ENCODE measurements at regions not wholly inside any gene's neighbourhood (a gene's known extent, or its start where the extent isn't known, plus 50 kb on each side); places are given as distances from the start of the nearest gene placed in this dataset.

- no peak for DNase-seq
Measured at GRCh38 chr12:89087876-89088275, 264.4 kb downstream of the DUSP6 start.

GRCh38 chr12:89087149-89087825 is 265.0 kb downstream of the DUSP6 start:
- DNase-seq = no peak

- no peak for DNase-seq
Measured at GRCh38 chr12:89085421-89085820, 266.9 kb downstream of the DUSP6 start.

- DNase-seq = no peak
Measured at GRCh38 chr12:89084751-89085150, 267.6 kb downstream of the DUSP6 start.

DNA sequence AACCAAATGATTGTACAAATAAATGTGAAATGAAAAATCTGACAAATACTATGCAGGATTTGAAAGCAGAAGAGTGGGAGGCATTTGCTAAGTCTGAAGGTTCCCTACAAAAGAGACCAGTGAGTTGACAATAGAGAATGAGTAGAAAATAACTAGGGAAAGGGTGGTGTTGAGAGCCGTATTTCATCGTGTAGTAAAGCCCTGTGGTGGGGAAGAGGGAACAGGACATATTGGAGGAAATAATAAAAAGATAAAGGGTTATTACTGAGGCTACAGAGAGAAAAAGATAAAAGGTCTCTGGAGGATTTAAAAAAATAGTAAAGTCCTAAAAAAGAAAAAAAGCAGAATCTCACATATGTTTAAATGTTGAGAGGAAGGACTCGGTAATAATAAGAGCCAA is 268.8 kb downstream of the DUSP6 start:
- no peak for DNase-seq

- no peak for DNase-seq
Measured at GRCh38 chr12:89082370-89082753, 269.9 kb downstream of the DUSP6 start.

DNA sequence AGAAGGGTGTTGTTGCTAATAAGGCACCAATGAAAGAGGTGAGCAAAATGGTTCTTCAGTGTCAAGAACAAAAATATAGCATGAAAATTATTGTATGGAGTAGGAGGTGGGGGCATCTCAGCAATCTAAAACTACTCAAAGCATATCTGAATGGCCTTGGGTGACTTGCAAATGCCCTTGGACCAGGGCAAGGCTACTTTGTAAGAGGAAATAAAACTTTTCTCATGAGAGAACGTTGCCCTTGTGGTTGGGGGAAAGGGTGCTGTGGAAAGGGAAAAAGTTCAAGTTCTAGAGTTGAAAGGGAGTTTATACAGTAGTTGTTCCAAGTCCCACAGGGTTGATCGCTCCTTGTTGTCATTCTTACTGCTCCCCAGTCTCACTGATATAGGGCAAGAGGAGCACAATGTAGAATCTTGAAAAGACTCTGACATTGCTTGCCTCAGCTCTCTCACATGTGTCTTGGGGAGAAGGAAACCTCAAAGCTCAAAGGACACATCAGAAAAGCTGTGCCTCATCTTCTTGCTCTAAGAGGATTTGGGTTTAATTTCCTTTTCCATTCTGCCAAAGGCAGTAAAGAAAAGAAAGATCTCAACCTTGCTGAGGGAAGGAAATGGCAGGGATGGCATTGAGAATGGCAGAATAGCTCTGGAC is 270.5 kb downstream of the DUSP6 start:
- DNase-seq = no peak

GRCh38 chr12:89080793-89081465 is 271.4 kb downstream of the DUSP6 start:
- DNase-seq = no peak

GRCh38 chr12:89075880-89076540 is 276.3 kb downstream of the DUSP6 start:
- no peak for DNase-seq

GRCh38 chr12:89073659-89074058 is 278.6 kb downstream of the DUSP6 start:
- DNase-seq = no peak

- no peak for DNase-seq
Measured at GRCh38 chr12:89073027-89073398, 279.3 kb downstream of the DUSP6 start.

GRCh38 chr12:89072294-89073026 is 279.8 kb downstream of the DUSP6 start:
- no peak for DNase-seq

DNA sequence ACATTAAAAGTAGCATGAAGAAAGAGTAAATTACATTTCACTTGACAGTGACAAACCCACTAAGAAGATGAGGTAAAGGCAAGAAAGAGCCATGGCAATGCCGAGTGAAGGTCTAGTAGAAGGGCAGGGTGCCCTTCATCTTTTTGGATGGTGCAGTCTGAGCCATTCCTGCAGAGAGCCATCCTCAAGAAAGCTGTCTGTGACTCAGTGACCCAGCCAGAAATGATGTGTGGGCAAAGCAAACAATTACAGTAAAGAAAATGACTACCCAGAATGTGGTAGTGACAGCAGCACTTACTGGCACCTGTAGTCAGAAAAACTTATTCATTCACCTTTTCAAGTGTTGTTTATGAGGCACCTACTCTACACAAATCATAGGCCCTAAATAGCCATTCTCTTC is 281.7 kb downstream of the DUSP6 start:
- no peak for DNase-seq

GRCh38 chr12:89069431-89069830 is 282.9 kb downstream of the DUSP6 start:
- no peak for DNase-seq

DNA sequence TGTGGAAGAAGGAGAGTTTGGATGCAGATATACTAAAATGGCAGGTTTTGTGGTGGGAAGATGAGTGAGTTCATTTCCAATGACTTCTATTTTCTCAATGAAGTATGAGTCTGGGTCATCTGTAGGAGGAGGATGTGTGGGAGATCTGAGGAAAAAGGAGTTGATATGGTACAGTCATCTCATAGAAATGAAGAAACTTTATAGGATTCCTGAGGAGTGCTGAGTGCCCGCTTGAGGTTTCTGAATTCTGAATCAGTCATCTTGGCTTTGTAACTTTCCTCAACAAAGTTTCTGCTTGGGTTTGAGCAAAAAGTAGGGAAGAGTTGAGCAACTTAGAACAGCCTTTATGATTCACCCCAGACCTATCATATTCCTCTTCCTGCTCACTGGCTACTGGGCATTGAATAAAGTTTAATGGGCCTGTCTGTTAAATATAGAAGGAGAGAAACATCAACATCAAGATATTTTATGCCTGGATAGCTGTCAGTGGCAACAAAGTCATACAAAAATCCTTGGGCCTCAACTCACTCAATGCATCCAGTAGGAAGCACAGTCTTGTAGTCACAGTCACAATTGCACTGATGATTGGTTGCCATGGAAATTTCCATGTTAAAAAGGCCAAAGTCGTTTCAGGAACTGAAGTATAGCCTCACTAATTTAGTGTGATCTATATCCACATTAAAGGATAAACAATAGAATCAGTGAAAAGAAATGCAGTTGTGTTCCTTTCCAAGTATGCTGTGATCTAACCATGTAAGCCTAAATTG is 284.7 kb downstream of the DUSP6 start:
- no peak for DNase-seq

GRCh38 chr12:89064780-89065179 is 287.5 kb downstream of the DUSP6 start:
- no peak for DNase-seq

- no peak for DNase-seq
Measured at GRCh38 chr12:89064151-89064550, 288.1 kb downstream of the DUSP6 start.

DNA sequence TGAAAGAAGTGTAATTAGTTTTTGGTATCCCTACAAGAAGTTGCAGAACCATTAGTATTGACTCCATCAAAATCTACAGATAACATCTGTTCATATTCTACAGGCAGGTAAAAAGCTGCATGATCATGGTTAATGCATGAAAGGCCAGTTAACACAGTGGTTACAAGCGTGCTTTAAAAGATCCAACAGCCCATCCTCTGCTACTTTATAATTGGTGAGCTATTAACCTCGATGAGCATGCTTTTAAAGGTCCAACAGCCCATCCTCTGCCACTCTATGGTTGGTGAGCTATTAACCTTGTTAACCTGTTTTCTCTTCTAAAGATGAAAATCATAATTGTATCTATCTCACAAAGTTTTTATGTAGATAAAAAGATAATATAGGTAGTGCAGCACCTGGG is 289.3 kb downstream of the DUSP6 start:
- no peak for DNase-seq

GRCh38 chr12:89059721-89060541 is 292.4 kb downstream of the DUSP6 start:
- no peak for DNase-seq

- DNase-seq = no peak
Measured at GRCh38 chr12:89059056-89059455, 293.2 kb downstream of the DUSP6 start.

- DNase-seq = no peak
Measured at GRCh38 chr12:89058402-89058801, 293.9 kb downstream of the DUSP6 start.
